SU-DHL-6 (cell line): ENCODE measurements at regions not wholly inside any gene's neighbourhood (a gene's known extent, or its start where the extent isn't known, plus 50 kb on each side); places are given as distances from the start of the nearest gene placed in this dataset.

Experiments
- EZH2phosphoT487 ChIP-seq: fragments of 200-600 bp; sonication (generic), shearing (Covaris generic); conservative IDR thresholded peaks from 2 replicates; pipeline ENCODE4 v1.6.1; 2018; ENCODE audit warnings: mild to moderate bottlenecking, antibody characterized with exemption, low read length, moderate library complexity, mixed read lengths
- TF ChIP-seq, protein P1 (sequence below): fragments of 200-600 bp; sonication (generic); IDR thresholded peaks from one replicate; pipeline ENCODE4 v1.5.1; 2017; ENCODE audit warnings: antibody characterized with exemption, mild to moderate bottlenecking, low read length, moderate library complexity; ENCODE audit not compliant: insufficient read depth, poor library complexity, severe bottlenecking

GRCh38 chr2:236853585-236854051 is 232.1 kb upstream of the COPS8 start:
- TF ChIP-seq, protein P1, sequence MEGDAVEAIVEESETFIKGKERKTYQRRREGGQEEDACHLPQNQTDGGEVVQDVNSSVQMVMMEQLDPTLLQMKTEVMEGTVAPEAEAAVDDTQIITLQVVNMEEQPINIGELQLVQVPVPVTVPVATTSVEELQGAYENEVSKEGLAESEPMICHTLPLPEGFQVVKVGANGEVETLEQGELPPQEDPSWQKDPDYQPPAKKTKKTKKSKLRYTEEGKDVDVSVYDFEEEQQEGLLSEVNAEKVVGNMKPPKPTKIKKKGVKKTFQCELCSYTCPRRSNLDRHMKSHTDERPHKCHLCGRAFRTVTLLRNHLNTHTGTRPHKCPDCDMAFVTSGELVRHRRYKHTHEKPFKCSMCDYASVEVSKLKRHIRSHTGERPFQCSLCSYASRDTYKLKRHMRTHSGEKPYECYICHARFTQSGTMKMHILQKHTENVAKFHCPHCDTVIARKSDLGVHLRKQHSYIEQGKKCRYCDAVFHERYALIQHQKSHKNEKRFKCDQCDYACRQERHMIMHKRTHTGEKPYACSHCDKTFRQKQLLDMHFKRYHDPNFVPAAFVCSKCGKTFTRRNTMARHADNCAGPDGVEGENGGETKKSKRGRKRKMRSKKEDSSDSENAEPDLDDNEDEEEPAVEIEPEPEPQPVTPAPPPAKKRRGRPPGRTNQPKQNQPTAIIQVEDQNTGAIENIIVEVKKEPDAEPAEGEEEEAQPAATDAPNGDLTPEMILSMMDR, result no peak
- no peak for TF ChIP-seq EZH2phosphoT487
